ENCODE measurements at regions not wholly inside any gene's neighbourhood (a gene's known extent, or its start where the extent isn't known, plus 50 kb on each side); places are given as distances from the start of the nearest gene placed in this dataset.

DNA sequence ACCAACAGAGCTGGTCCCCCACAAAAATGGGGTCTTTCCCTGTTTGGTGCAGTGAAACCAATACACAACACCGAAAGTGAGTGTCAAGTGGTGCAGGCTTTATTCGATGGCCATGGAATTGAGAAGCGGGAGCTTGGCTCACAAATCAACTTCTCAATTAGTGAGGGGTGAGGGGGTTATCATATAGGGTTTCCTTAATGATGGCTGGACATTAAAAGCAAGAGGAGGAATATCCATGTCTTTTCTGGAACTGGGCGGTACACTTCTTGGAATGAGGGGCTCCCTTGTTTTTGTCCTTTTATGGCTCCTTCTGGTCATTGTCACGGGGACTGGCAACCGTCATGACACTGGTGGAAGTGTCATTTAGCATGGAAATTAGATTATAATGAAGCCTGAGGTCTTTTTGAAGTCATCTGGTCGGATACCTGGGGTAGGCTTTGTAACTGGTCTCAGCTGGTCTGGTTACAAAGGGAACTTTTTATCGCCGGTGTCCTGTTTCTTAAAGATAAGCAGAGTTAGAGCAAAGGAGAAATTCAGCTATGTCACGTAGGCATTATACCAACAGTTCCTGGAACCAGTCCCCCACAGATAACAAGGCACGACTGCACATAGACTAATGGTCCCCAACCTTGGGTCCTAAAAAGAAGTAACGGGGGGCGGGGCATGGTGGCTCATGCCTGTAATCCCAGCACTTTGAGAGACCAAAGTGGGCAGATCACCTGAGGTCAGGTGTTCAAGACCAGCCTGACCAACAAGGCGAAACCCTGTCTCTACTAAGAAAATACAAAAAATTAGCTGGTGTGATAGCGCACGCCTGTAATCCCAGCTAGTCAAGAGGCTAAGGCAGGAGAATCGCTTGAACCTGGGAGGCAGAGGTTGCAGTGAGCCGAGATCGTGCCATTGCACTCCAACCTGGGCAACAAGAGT is 93.5 kb upstream of the NDUFV2 start (continued):
- TF ChIP-seq, protein P1, sequence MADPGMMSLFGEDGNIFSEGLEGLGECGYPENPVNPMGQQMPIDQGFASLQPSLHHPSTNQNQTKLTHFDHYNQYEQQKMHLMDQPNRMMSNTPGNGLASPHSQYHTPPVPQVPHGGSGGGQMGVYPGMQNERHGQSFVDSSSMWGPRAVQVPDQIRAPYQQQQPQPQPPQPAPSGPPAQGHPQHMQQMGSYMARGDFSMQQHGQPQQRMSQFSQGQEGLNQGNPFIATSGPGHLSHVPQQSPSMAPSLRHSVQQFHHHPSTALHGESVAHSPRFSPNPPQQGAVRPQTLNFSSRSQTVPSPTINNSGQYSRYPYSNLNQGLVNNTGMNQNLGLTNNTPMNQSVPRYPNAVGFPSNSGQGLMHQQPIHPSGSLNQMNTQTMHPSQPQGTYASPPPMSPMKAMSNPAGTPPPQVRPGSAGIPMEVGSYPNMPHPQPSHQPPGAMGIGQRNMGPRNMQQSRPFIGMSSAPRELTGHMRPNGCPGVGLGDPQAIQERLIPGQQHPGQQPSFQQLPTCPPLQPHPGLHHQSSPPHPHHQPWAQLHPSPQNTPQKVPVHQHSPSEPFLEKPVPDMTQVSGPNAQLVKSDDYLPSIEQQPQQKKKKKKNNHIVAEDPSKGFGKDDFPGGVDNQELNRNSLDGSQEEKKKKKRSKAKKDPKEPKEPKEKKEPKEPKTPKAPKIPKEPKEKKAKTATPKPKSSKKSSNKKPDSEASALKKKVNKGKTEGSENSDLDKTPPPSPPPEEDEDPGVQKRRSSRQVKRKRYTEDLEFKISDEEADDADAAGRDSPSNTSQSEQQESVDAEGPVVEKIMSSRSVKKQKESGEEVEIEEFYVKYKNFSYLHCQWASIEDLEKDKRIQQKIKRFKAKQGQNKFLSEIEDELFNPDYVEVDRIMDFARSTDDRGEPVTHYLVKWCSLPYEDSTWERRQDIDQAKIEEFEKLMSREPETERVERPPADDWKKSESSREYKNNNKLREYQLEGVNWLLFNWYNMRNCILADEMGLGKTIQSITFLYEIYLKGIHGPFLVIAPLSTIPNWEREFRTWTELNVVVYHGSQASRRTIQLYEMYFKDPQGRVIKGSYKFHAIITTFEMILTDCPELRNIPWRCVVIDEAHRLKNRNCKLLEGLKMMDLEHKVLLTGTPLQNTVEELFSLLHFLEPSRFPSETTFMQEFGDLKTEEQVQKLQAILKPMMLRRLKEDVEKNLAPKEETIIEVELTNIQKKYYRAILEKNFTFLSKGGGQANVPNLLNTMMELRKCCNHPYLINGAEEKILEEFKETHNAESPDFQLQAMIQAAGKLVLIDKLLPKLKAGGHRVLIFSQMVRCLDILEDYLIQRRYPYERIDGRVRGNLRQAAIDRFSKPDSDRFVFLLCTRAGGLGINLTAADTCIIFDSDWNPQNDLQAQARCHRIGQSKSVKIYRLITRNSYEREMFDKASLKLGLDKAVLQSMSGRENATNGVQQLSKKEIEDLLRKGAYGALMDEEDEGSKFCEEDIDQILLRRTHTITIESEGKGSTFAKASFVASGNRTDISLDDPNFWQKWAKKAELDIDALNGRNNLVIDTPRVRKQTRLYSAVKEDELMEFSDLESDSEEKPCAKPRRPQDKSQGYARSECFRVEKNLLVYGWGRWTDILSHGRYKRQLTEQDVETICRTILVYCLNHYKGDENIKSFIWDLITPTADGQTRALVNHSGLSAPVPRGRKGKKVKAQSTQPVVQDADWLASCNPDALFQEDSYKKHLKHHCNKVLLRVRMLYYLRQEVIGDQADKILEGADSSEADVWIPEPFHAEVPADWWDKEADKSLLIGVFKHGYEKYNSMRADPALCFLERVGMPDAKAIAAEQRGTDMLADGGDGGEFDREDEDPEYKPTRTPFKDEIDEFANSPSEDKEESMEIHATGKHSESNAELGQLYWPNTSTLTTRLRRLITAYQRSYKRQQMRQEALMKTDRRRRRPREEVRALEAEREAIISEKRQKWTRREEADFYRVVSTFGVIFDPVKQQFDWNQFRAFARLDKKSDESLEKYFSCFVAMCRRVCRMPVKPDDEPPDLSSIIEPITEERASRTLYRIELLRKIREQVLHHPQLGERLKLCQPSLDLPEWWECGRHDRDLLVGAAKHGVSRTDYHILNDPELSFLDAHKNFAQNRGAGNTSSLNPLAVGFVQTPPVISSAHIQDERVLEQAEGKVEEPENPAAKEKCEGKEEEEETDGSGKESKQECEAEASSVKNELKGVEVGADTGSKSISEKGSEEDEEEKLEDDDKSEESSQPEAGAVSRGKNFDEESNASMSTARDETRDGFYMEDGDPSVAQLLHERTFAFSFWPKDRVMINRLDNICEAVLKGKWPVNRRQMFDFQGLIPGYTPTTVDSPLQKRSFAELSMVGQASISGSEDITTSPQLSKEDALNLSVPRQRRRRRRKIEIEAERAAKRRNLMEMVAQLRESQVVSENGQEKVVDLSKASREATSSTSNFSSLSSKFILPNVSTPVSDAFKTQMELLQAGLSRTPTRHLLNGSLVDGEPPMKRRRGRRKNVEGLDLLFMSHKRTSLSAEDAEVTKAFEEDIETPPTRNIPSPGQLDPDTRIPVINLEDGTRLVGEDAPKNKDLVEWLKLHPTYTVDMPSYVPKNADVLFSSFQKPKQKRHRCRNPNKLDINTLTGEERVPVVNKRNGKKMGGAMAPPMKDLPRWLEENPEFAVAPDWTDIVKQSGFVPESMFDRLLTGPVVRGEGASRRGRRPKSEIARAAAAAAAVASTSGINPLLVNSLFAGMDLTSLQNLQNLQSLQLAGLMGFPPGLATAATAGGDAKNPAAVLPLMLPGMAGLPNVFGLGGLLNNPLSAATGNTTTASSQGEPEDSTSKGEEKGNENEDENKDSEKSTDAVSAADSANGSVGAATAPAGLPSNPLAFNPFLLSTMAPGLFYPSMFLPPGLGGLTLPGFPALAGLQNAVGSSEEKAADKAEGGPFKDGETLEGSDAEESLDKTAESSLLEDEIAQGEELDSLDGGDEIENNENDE (IDR thresholded peaks at IDR 0.05; ENCODE audit: low read depth, low read length) = no peak
- TF ChIP-seq EP400 (IDR thresholded peaks at IDR 0.05) = no peak
- TF ChIP-seq FOXA3 (CRISPR knock-in tag; conservative IDR thresholded peaks at IDR 0.05 in 1 of 2, IDR thresholded peaks at IDR 0.05 in 1 of 2) = peak in 1 of 2 experiments; percentile 64; a peak in 2 of 4 replicates
- peak; percentile 62; the same call in 1 of the 2 replicates for TF ChIP-seq CREB1 (IDR thresholded peaks at IDR 0.05)
- TF ChIP-seq CREB1 (CRISPR knock-in tag; IDR thresholded peaks at IDR 0.05) = peak; percentile 59; the same call in 1 of the 2 replicates
- TF ChIP-seq ZBTB7A (IDR thresholded peaks at IDR 0.05; ENCODE audit: borderline replicate concordance, control insufficient read depth, low read depth, low read length) = peak; percentile 71; the same call in 1 of the 2 replicates
- TF ChIP-seq, protein P2, sequence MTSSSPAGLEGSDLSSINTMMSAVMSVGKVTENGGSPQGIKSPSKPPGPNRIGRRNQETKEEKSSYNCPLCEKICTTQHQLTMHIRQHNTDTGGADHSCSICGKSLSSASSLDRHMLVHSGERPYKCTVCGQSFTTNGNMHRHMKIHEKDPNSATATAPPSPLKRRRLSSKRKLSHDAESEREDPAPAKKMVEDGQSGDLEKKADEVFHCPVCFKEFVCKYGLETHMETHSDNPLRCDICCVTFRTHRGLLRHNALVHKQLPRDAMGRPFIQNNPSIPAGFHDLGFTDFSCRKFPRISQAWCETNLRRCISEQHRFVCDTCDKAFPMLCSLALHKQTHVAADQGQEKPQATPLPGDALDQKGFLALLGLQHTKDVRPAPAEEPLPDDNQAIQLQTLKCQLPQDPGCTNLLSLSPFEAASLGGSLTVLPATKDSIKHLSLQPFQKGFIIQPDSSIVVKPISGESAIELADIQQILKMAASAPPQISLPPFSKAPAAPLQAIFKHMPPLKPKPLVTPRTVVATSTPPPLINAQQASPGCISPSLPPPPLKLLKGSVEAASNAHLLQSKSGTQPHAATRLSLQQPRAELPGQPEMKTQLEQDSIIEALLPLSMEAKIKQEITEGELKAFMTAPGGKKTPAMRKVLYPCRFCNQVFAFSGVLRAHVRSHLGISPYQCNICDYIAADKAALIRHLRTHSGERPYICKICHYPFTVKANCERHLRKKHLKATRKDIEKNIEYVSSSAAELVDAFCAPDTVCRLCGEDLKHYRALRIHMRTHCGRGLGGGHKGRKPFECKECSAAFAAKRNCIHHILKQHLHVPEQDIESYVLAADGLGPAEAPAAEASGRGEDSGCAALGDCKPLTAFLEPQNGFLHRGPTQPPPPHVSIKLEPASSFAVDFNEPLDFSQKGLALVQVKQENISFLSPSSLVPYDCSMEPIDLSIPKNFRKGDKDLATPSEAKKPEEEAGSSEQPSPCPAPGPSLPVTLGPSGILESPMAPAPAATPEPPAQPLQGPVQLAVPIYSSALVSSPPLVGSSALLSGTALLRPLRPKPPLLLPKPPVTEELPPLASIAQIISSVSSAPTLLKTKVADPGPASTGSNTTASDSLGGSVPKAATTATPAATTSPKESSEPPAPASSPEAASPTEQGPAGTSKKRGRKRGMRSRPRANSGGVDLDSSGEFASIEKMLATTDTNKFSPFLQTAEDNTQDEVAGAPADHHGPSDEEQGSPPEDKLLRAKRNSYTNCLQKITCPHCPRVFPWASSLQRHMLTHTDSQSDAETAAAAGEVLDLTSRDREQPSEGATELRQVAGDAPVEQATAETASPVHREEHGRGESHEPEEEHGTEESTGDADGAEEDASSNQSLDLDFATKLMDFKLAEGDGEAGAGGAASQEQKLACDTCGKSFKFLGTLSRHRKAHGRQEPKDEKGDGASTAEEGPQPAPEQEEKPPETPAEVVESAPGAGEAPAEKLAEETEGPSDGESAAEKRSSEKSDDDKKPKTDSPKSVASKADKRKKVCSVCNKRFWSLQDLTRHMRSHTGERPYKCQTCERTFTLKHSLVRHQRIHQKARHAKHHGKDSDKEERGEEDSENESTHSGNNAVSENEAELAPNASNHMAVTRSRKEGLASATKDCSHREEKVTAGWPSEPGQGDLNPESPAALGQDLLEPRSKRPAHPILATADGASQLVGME (CRISPR knock-in tag; IDR thresholded peaks at IDR 0.05) = 0 out of 2 replicates have a peak, but pooled peaks have one; percentile 31

Data from K562 (cell line).